GM21381 (cell line): ENCODE measurements at regions not wholly inside any gene's neighbourhood (a gene's known extent, or its start where the extent isn't known, plus 50 kb on each side); places are given as distances from the start of the nearest gene placed in this dataset.

Experiments
- ATAC-seq: cut with Tn5 transposase; IDR thresholded peaks from one replicate; pipeline ENCODE4 v1.9.1; 2021; ENCODE audit warnings: mild to moderate bottlenecking, moderate library complexity; ENCODE audit not compliant: unreplicated experiment

GRCh38 chr17:72254808-72255449 lies 134.1 kb downstream of the SOX9 start:
- no peak for ATAC-seq

DNA sequence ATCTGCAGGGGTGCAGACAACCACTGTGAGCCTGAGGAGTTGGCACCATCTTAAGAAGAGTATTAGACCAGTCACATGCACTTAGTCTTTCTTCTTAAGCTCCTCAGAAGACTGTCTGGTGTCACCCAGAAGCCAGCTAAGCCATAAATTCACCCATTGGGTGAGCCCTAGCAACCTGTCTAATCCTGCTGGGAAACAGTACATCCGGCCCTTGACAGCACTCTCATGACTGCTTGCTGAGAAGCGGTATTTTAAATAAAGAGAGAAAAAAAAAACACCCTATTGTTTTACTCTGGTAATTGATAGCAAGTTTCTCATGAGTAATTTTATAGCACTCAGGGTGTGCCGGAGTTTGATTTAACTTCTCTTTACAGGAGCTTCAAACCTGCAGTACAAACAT lies 134.7 kb downstream of the SOX9 start:
- ATAC-seq = no peak

- no peak for ATAC-seq
Measured at GRCh38 chr17:72258711-72259110, 137.9 kb downstream of the SOX9 start.

DNA sequence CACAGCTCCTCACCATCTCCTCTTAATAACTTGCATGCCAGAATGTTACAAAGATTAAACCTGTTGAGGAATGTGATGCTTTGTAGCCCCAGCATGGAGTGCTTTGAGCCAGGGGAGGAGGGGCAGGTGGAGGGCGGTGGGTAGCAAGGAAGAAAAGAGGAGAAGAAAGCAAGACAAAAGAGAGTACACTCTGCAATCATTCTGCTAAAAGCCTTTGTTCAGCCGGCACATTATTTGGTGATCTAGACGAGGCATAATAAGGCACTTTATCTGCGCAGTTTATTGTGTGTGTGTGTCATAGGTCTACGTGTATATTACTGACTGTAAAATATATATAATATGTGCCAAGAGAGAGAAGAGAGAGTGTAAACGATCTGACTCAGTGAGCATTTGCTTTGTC lies 139.1 kb downstream of the SOX9 start:
- no peak for ATAC-seq

DNA sequence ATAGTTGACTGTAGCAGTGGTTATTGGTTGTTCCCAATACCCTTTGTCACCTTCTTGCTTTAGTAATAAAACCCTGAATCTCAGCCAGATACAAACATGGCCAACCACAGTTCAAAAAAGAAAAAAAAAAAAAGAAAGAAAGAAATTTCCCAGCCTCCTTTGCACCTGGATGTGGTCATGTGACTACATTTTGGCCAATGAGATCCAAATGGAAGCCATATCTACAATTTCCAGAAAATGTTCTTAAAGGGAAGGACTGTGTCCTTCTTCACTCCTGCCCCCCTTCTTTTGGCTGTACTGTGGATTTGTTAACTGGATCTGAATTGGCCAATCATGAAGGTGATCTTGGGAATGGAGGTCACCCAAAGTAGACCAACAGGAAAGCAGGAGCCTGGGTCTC lies 141.9 kb downstream of the SOX9 start:
- ATAC-seq = no peak

DNA sequence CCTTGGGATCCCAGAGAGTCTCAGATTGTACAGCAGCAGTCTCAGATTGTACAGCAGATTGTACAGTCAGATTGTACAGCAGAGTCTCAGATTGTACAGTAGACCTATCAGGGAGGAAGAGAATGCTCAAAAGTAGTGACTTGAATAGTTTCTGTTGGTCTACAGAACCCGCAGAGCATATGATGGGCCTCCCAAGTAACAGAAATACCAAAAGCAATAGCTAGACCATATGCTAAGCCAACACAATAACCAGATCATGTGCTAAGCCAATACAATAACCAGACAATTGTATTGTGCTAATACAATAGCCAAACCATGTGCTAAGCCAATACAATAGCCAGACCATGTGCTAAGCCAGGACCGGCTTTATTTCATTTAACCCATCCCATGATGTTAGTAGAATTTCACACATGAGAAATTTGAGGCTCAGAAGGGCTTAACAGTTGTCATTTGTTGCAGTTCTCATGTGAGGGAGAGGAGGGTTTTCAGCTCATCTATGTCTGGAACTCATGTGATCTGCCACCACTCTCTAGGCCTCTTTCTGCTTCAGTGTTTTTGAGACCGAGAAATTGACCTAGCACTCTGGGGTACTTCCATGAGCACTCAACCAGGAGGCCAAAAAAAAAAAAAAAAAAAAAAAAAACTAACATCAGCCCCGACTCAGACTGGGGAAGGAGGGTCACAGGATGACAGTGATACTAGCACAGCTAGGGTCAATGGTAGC lies 144.0 kb downstream of the SOX9 start:
- ATAC-seq = no peak

DNA sequence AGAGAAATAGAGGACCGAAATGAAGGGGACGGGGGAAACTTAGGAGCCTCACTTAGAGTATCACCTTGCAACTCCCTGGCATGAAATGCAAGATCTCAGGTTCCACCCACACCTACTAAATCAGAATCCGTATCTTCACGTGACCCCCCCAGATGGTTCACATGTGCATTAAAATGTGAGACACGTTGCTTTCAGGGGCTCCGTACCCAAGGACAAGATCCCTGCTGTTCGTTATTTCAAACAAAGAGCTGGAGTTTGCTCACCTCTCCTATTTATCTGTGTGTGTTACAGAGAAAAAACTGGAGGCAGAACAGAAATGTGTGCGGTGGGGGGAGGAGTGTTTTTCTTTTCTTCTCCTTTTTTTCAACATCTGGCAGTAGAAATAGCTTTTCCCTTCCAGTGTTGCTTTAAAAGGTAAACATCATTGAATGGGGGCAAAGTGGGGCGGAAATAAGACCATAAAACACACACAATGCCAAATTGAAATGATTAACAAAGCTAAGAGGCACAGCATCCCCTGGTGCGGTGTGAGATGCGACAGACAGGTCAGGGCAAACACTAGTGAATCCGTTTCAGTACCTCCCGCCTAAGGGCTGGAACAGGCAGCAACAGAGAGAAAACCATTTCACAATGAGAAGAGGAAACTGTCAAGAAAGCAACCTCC lies 145.4 kb downstream of the SOX9 start:
- no peak for ATAC-seq

DNA sequence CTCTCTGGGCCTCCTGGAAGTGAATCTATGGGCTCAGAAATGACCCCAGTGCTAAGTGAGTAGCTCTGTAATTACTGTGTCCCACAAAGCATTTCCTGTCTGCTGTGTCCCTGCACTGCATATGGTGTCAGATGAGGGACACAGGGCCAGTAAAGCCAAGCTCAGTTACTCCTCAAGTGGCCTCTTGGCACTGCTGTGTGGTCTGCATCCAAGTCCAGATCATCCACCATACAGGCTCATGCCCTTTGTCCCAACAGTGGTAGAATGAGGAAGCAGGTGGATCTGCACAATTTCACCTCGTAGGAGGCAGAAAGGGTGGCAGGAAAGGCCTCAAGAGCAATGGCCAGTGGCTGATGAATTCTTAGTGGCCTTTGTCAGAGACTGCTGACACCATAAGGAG lies 146.8 kb downstream of the SOX9 start:
- ATAC-seq = no peak

DNA sequence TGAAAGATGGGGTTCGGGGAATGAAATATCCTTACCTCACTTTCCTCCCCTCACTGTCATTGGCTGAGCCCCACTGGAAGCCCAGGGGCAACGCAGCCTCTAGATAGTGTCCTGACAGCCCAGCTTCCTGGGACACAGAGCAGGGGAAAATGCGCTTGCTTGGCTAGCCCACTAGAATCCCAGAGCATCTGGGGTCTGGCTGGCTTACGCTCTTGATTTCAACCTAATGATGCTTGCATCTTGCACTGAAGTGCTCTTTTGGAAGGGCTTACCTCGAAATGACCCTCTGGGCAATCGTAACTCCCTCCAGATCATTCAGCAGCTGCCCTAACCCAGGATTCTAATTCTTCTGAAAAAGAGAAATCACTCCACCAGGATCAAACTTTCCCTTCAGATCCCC lies 147.6 kb downstream of the SOX9 start:
- ATAC-seq = no peak

GRCh38 chr17:72270273-72270924 lies 149.6 kb downstream of the SOX9 start:
- no peak for ATAC-seq

DNA sequence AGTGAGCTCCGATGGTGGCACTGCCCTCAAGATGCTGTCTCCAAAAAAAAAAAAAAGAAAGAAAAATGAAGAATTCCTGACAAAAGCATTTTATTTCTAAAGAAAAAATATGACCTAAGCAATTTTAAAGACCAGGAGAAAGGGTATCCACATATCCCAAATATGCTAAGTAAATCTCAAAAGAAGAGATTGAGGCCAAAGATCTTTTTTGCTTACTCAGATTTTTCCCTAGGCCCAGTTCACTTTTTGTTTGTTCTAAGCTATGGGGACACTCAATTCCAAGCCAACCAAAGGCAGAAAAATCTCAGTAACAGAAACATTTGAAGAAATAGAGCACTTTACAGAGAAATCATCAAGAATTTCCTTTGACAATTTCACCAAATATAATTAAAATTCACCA lies 150.8 kb downstream of the SOX9 start:
- no peak for ATAC-seq

- ATAC-seq = no peak
Measured at GRCh38 chr17:72273289-72274056, 152.7 kb downstream of the SOX9 start.

- ATAC-seq = no peak
Measured at GRCh38 chr17:72274614-72275013, 153.8 kb downstream of the SOX9 start.

GRCh38 chr17:72280881-72281280 lies 160.1 kb downstream of the SOX9 start:
- no peak for ATAC-seq

- ATAC-seq = no peak
Measured at GRCh38 chr17:72282439-72283029, 161.7 kb downstream of the SOX9 start.

GRCh38 chr17:72284806-72285205 lies 164.0 kb downstream of the SOX9 start:
- no peak for ATAC-seq

DNA sequence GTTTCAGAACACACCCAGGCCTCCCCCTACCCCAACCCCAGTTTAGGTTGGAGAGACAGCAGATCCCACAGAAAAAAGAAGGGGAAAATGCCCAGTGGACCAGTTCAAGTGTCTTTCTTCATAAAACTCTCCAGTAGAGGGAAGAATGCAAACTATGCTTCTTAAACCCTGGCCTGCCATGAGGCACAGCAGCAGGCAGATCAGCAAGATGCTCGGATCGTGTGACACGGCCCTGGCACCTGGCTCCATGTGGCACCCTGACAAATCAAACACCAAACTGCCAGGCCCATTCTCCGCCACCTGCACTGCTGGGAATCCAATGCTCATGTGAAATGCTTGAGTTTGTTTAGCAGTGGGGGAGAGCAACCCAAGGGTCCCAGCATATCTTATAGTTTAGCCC lies 166.8 kb downstream of the SOX9 start:
- ATAC-seq = no peak

DNA sequence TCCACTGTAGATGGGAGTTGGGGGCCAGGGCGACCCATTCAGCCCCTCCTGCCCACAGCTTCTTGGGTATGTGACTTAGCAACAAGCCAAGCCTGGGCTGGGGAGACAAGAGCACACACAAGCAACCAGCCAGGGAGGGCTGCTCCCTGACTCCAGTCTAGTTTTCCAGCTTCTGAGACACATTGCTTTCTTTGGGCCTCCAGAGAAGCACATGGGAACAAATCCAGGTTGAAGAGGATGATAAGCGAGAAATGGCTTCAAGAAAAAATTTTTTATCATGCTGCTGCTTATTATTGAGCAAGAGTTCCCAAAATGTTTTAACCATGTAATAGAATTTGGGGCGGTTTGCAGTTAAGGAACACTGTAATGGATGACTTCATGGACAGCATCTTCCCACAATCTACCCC lies 173.7 kb downstream of the SOX9 start:
- no peak for ATAC-seq

- no peak for ATAC-seq
Measured at GRCh38 chr17:72295916-72296315, 175.1 kb downstream of the SOX9 start.

DNA sequence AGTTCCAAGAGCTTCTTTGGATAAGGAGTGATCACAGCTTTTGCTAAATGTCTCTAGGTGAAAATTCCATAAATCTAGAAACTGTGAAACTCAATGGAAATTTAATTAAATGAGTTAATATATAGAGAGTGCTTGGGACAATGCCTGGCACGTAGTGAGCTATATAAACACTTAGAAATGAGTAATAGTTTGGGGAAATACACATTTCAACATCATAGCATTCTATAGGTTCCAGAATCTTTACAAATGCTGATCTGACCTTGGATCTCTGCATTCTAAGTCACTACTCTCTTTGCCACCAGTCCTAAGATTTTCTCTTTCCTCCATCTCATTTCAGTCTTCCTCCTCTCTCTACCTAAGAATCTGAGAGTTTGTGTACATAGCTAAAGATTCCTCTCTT lies 175.6 kb downstream of the SOX9 start:
- no peak for ATAC-seq
